Uterus (tissue), 2 donors: ENCODE measurements at regions not wholly inside any gene's neighbourhood (a gene's known extent, or its start where the extent isn't known, plus 50 kb on each side); places are given as distances from the start of the nearest gene placed in this dataset.

Experiments used
- POLR2A ChIP-seq, 2 donors: fragments of 450-650 bp; IDR thresholded peaks; one replicate each; pipeline ENCODE4 v1.6.1; 2016; ENCODE audit warnings: antibody characterized with exemption in 2 of 2, mild to moderate bottlenecking in 1 of 2, moderate library complexity in 1 of 2
- TF ChIP-seq, protein P1 (sequence below), 4 experiments: fragments of 200-600 bp in 2 of 4; fragments of 450-650 bp in 2 of 4; sonication (generic) in 2 of 4; IDR thresholded peaks; one replicate each; pipeline ENCODE4 v1.5.1; 2016 to 2019; ENCODE audit warnings: antibody characterized with exemption in 4 of 4, mild to moderate bottlenecking in 2 of 4, moderate library complexity in 1 of 4

DNA sequence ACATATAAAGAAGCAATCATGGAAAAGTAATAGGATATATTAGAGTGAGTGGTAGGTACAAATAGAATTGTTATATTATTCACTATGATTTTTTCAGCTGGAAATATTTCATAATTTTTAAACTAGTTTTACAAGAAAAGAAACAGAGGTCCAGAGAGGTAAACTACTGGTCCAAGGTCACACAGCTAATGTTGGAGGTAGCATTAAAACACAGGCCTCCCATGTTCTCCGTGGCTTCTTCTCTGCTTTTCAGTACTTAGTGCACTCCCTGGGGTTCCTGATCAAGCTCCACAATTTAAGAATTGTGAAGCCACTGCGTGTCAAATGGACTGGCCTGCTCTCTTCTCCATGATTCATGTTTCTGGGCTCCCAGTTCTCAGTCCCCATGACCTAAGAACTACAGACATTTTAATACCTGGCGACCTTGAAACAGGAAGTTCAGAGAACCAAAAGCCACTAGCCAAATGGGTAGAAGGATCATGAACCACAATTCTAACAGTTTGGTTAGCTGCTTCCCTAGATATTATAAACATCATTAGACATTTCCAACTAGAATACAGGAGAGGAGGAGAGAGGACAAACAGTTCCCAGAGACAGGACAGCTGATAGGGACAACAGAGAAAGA is 172.0 kb upstream of the KLF3 start:
- TF ChIP-seq, protein P1, sequence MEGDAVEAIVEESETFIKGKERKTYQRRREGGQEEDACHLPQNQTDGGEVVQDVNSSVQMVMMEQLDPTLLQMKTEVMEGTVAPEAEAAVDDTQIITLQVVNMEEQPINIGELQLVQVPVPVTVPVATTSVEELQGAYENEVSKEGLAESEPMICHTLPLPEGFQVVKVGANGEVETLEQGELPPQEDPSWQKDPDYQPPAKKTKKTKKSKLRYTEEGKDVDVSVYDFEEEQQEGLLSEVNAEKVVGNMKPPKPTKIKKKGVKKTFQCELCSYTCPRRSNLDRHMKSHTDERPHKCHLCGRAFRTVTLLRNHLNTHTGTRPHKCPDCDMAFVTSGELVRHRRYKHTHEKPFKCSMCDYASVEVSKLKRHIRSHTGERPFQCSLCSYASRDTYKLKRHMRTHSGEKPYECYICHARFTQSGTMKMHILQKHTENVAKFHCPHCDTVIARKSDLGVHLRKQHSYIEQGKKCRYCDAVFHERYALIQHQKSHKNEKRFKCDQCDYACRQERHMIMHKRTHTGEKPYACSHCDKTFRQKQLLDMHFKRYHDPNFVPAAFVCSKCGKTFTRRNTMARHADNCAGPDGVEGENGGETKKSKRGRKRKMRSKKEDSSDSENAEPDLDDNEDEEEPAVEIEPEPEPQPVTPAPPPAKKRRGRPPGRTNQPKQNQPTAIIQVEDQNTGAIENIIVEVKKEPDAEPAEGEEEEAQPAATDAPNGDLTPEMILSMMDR (IDR thresholded peaks at IDR 0.05): no peak
- TF ChIP-seq POLR2A (IDR thresholded peaks at IDR 0.05): no peak
